Transverse colon (tissue), 4 donors: ENCODE measurements at regions not wholly inside any gene's neighbourhood (a gene's known extent, or its start where the extent isn't known, plus 50 kb on each side); places are given as distances from the start of the nearest gene placed in this dataset.

Source experiments
- CTCF ChIP-seq, 5 experiments: fragments of 200-600 bp in 3 of 5; fragments of 450-650 bp in 2 of 5; sonication (generic) in 3 of 5; IDR thresholded peaks; 1 replicate in 2 of 5; 2 replicates in 3 of 5; pipeline ENCODE4 v1.5.1; 2016 to 2017; ENCODE audit warnings: antibody characterized with exemption in 5 of 5, inconsistent platforms in 3 of 5, mild to moderate bottlenecking in 2 of 5, moderate library complexity in 1 of 5
- EP300 ChIP-seq: sonication (generic); formaldehyde crosslinking; IDR thresholded peaks from one replicate; pipeline ENCODE4 v1.6.1; 2017; ENCODE audit warnings: antibody characterized with exemption, low read depth
- POLR2A ChIP-seq: fragments of 450-650 bp; IDR thresholded peaks from one replicate; pipeline ENCODE4 v1.6.1; 2016; ENCODE audit warnings: antibody characterized with exemption, mild to moderate bottlenecking, moderate library complexity
- POLR2AphosphoS5 ChIP-seq, 3 donors: sonication (generic); formaldehyde crosslinking; IDR thresholded peaks; one replicate each; pipeline ENCODE4 v1.6.1; 2016; ENCODE audit warnings: antibody characterized with exemption in 3 of 3

- TF ChIP-seq POLR2A (no peak), CTCF (IDR thresholded peaks at IDR 0.05) (no peak), POLR2AphosphoS5 (IDR thresholded peaks at IDR 0.05) (no peak), EP300 (no peak)
Observed at GRCh38 chr16:35414563-35414962, 1955.2 kb downstream of the TP53TG3F start.
